GM12878 (cell line): ENCODE measurements at regions not wholly inside any gene's neighbourhood (a gene's known extent, or its start where the extent isn't known, plus 50 kb on each side); places are given as distances from the start of the nearest gene placed in this dataset.

ENCODE experiments used
- ATF2 ChIP-seq: IDR thresholded peaks from 2 replicates; pipeline ENCODE4 v1.6.1; 2012; ENCODE audit warnings: low read length, inconsistent platforms
- BCL3 ChIP-seq: IDR thresholded peaks from 2 replicates; pipeline ENCODE4 v1.6.1; 2011; ENCODE audit warnings: borderline replicate concordance, low read depth, mild to moderate bottlenecking, moderate library complexity, low read length; ENCODE audit not compliant: insufficient read depth, poor library complexity, severe bottlenecking
- BHLHE40 ChIP-seq, 2 experiments: fragments of 450-650 bp in 1 of 2; IDR thresholded peaks; 2 replicates each; pipeline ENCODE4 v1.6.1; 2011 to 2017; ENCODE audit warnings: low read depth in 2 of 2, borderline replicate concordance in 1 of 2, improper control_type of control experiment in 1 of 2, low read length in 1 of 2, mild to moderate bottlenecking in 1 of 2
- CTCF ChIP-seq, 3 experiments: IDR thresholded peaks in 2 of 3; conservative IDR thresholded peaks in 1 of 3; 2 replicates each; pipeline ENCODE4 v1.5.1; 2011; ENCODE audit warnings: low read depth in 3 of 3, low read length in 3 of 3, mild to moderate bottlenecking in 3 of 3, control low read depth in 2 of 3, moderate library complexity in 2 of 3, inconsistent platforms in 1 of 3, mixed read lengths in 1 of 3; ENCODE audit not compliant: control insufficient read depth in 2 of 3, insufficient read depth in 1 of 3; ENCODE audit errors: extremely low read depth in 1 of 3
- EP300 ChIP-seq, 2 experiments: fragments of 150-350 bp in 1 of 2; IDR thresholded peaks; 2 replicates each; pipeline ENCODE4 v1.6.1; 2011 to 2012; ENCODE audit warnings: low read depth in 2 of 2, low read length in 2 of 2, borderline replicate concordance in 1 of 2, improper control_type of control experiment in 1 of 2, inconsistent platforms in 1 of 2; ENCODE audit not compliant: control insufficient read depth in 1 of 2
- FOXM1 ChIP-seq: IDR thresholded peaks from 2 replicates; pipeline ENCODE4 v1.6.1; 2012; ENCODE audit warnings: low read depth, mild to moderate bottlenecking, inconsistent platforms, low read length, moderate library complexity
- GABPA ChIP-seq: IDR thresholded peaks from 2 replicates; pipeline ENCODE4 v1.6.1; 2014; ENCODE audit warnings: antibody characterized with exemption, low read depth, mild to moderate bottlenecking, inconsistent platforms
- NFIC ChIP-seq: IDR thresholded peaks from 2 replicates; pipeline ENCODE4 v1.6.1; 2012; ENCODE audit warnings: low read depth, mild to moderate bottlenecking, inconsistent platforms, low read length, moderate library complexity
- PAX8 ChIP-seq: fragments of 450-650 bp; IDR thresholded peaks from 2 replicates; pipeline ENCODE4 v1.6.1; 2017; ENCODE audit warnings: mild to moderate bottlenecking, moderate library complexity
- POLR2A ChIP-seq: IDR thresholded peaks from 2 replicates; pipeline ENCODE4 v1.6.1; 2011; ENCODE audit warnings: low read depth, mild to moderate bottlenecking, low read length
- RAD21 ChIP-seq: IDR thresholded peaks from 2 replicates; pipeline ENCODE4 v1.6.1; 2011; ENCODE audit warnings: mild to moderate bottlenecking, low read depth, low read length, moderate library complexity; ENCODE audit not compliant: insufficient read depth
- SIX5 ChIP-seq: IDR thresholded peaks from 2 replicates; pipeline ENCODE4 v1.6.1; 2011; ENCODE audit warnings: mild to moderate bottlenecking, low read depth, low read length, moderate library complexity; ENCODE audit not compliant: severe bottlenecking
- TARDBP ChIP-seq: IDR thresholded peaks from 2 replicates; pipeline ENCODE4 v1.6.1; 2016; ENCODE audit warnings: borderline replicate concordance

GRCh38 chr10:30730306-30730705 is 100.8 kb upstream of the LYZL2 start:
- TF ChIP-seq NFIC (no peak), PAX8 (no peak), FOXM1 (no peak), BCL3 (no peak), BHLHE40 (IDR thresholded peaks at IDR 0.05; ENCODE audit: borderline replicate concordance in 1 of 2, low read depth in 2 of 2, low read length in 1 of 2) (no peak), TARDBP (no peak), EP300 (IDR thresholded peaks at IDR 0.05; ENCODE audit: borderline replicate concordance in 1 of 2, control insufficient read depth in 1 of 2, low read depth in 2 of 2, low read length in 2 of 2) (no peak), RAD21 (no peak), CTCF (IDR thresholded peaks at IDR 0.05 in 2 of 3, conservative IDR thresholded peaks at IDR 0.05 in 1 of 3; ENCODE audit: control insufficient read depth in 2 of 3, extremely low read depth in 1 of 3, insufficient read depth in 1 of 3, low read depth in 3 of 3, low read length in 3 of 3) (no peak), GABPA (no peak), SIX5 (no peak), POLR2A (no peak), ATF2 (no peak)
